Retinal pigment epithelial cell (primary cell): ENCODE measurements at regions not wholly inside any gene's neighbourhood (a gene's known extent, or its start where the extent isn't known, plus 50 kb on each side); places are given as distances from the start of the nearest gene placed in this dataset.

ENCODE experiments used
- DNase-seq: peaks from one replicate; pipeline ENCODE4 v3.0.0-alpha.2; 2010; ENCODE audit warnings: low read depth
- H3K4me3 ChIP-seq: 2 replicates; pipeline ENCODE4 v1.5.1; 2011; ENCODE audit warnings: mild to moderate bottlenecking, low read length, control low read depth, moderate library complexity
- CTCF ChIP-seq: conservative IDR thresholded peaks from 2 replicates; pipeline ENCODE4 v1.5.1; 2011; ENCODE audit warnings: low read depth, low read length, control low read depth, inconsistent platforms

GRCh38 chr1:214990619-214991018 lies 91.9 kb upstream of the KCNK2 start:
- no peak overlapping the region for H3K4me3 ChIP-seq
- TF ChIP-seq CTCF: no peak
- no peak for DNase-seq

GRCh38 chr1:214991691-214992315 lies 90.7 kb upstream of the KCNK2 start:
- TF ChIP-seq CTCF: no peak

GRCh38 chr1:214993419-214993818 lies 89.1 kb upstream of the KCNK2 start:
- H3K4me3 ChIP-seq: no peak overlapping the region
- no peak for DNase-seq
- TF ChIP-seq CTCF: no peak

More at GRCh38 chr1:214991691-214992315, 90.7 kb upstream of the KCNK2 start:
- no peak for DNase-seq
- no peak overlapping the region for H3K4me3 ChIP-seq

GRCh38 chr1:214997685-214998084 lies 84.9 kb upstream of the KCNK2 start:
- no peak overlapping the region for H3K4me3 ChIP-seq
- no peak for TF ChIP-seq CTCF
- no peak for DNase-seq

- no peak for TF ChIP-seq CTCF
- no peak overlapping the region for H3K4me3 ChIP-seq
- no peak for DNase-seq
These were observed 81.0 kb upstream of the KCNK2 start for GRCh38 chr1:215001419-215002021.

- no peak for DNase-seq
- TF ChIP-seq CTCF: no peak
- no peak overlapping the region for H3K4me3 ChIP-seq
These were observed 80.1 kb upstream of the KCNK2 start for GRCh38 chr1:215002471-215002870.

GRCh38 chr1:215003686-215004085 lies 78.9 kb upstream of the KCNK2 start:
- no peak overlapping the region for H3K4me3 ChIP-seq
- no peak for DNase-seq
- no peak for TF ChIP-seq CTCF
